GM21717 (cell line): ENCODE measurements at regions not wholly inside any gene's neighbourhood (a gene's known extent, or its start where the extent isn't known, plus 50 kb on each side); places are given as distances from the start of the nearest gene placed in this dataset.
"Not testable (repeated sequence)": the region's sequence is repeated elsewhere in the genome, so short reads cannot be mapped to it uniquely, and the experiment has no call there.

Experiments
- ATAC-seq: cut with Tn5 transposase; IDR thresholded peaks from one replicate; pipeline ENCODE4 v1.9.1; 2021; ENCODE audit warnings: mild to moderate bottlenecking, moderate library complexity; ENCODE audit not compliant: unreplicated experiment

DNA sequence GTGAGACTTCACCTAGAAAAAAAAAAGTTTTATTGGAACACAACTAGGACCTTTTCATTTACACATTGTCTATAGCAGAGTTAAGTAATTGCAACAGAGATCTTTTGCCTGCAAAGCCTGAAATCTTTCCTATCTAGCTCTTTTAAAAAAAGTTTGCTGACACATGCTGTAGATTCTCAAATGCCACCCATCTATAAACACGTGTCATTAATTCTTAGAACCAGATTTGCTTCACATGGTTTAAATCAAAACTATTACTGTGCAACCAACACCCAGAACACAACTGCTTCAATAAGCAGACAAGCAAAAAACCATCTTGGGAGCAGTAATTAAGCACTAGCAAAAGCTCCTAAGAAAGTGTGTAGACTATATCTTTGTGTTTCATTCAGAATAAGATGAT, 55.0 kb downstream of the OXSM start:
- no peak for ATAC-seq

DNA sequence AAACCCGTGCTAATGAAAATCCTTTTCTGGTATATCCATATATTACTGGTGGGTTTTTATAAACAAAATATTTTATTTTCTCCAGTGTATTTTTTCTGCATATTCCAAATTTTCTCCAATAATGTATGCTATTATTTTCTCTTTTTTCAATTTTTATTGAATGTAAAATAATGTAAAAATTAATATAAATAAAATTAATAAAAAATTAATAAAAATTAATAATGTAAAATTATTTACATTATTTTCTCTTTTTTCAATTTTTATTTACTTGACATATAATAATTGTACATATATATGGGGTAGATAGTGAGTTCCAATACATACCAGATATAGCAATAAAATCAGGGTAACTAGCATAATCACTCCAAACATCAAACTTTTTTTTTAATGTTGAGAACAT, 56.4 kb downstream of the OXSM start:
- ATAC-seq = no peak

DNA sequence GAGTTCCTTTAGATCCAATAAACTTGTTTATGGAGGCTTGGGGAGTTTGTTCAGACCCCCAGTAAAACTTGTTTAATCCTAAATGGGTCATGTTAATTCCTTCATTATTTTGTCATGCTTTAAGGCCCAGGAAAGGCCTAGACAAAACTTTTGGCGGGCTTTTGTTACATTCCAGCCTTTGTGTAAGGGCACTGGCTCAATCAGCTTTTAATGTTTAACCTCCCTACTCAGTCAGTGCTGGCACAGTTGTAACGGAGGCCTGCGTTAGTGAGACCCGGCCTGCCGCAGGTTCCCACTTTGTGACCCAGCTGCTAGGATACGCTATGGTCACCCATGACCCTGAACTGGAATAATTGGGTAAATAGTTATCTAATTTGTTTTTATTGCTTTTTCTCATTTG, 59.2 kb downstream of the OXSM start:
- no peak for ATAC-seq

DNA sequence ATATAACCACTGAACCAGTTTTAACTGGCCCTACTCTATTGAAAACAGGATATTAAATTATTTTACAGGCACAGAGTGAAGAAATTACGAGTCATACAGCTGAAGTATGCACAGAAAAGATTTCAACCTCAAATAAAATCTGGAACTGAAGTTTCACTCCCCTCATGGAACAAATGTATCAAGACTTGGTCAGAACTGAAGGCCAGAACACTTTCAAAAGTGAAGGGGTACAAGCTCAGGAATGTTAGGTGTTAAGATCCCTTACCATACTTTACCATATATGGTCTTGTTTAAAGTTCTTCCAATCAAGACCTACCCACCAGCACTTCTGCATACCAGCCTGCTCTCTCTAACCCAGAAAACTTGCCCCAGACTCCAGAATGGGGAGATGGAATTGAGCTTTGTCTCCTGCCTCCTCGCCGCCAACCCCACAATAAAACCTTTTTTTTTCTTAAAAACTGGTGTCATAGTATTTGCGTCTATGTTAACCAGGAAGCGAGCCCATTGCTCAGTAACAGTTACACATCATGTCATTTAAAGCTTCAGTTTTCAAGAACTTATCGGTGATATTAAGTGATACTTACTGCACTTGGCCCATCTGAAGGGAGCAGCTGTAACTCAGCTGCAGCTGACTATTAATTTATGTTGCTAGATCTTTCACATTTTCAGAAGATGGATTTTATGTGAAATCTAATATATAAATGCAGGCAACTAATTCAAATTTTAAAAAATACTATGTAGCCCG, 59.9 kb downstream of the OXSM start:
- ATAC-seq = no peak

DNA sequence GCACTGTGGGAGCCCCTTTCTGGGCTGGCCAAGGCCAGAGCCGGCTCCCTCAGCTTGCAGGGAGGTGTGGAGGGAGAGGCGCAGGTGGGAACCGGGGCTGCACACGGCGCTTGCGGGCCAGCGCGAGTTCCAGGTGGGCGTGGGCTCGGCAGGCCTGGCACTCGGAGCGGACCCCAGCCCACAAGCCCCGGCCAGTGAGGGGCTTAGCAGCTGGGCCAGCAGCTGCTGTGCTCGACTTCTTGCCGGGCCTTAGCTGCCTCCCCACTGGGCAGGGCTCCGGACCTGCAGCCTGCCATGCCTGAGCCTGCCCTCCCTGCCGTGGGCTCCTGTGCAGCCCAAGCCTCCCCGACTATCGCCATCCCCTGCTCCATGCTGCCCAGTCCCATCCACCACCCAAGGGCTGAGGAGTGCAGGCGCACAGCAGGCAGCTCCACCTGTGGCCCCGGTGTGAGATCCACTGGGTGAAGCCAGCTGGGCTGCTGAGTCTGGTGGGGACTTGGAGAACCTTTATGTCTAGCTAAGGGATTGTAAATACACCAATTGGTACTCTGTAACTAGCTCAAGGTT, 61.9 kb downstream of the OXSM start:
- not testable (repeated sequence) for ATAC-seq

DNA sequence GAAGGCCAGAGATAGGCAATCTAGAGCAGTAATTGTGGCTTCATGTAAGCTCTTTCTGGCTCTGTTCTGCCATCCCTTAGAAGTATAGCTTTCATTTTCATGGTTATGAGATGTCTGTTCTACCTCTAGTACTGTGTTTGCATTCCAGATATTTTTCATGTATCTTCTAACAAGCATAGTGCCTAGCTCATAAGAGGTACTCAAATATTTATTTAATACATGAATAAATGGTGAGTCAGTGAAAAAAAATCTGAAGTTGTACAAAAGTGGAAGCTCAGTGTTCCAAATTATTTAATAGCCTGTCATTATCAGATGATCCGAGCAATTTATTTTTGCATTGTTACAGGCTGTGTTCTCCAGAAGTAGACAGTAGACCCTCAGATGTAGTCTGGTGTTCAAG, 64.3 kb downstream of the OXSM start:
- peak; percentile 63 for ATAC-seq

DNA sequence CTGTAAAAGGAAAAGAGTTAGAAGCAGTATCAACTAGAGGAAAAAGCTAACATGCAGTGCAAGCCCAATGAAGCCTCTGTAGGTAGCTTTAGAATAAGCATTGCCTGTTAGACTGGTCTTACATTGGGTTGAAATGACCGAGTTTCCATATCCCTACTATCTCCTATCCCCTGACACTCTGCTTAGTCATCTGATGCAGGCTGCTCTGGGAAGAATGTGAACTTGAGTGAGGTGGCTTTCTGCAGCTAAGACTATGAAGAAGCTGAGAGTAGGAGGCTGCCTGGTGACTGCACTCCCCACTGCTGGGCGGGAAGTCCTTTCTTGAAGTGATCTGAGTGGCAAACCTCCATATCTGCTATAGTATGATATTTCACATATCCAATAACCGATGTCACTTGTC, 64.7 kb downstream of the OXSM start:
- ATAC-seq = no peak

DNA sequence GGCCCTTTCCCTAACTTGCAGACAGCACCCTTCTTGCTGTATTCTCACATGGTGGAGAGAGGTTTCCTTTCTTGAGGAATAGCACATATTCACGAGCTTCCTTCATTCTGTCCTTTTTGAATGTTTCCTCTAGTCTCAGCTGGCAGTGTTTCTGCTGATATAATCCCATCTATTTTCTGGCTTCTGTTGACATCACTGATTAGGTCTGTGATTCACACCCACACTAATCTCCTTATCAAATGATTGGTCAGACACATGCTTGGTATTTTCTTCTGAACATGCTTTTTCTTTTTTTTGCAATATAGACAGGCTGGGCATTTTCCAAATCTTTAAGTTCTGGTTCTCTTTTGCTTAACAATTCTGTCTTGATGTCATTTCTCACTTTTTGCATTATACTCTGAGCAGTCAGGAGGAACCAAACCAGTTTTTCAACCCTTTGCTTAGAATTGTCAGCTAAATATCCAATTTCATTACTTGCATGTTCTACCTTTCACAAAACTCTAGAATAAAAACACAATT, 65.4 kb downstream of the OXSM start:
- ATAC-seq = no peak

DNA sequence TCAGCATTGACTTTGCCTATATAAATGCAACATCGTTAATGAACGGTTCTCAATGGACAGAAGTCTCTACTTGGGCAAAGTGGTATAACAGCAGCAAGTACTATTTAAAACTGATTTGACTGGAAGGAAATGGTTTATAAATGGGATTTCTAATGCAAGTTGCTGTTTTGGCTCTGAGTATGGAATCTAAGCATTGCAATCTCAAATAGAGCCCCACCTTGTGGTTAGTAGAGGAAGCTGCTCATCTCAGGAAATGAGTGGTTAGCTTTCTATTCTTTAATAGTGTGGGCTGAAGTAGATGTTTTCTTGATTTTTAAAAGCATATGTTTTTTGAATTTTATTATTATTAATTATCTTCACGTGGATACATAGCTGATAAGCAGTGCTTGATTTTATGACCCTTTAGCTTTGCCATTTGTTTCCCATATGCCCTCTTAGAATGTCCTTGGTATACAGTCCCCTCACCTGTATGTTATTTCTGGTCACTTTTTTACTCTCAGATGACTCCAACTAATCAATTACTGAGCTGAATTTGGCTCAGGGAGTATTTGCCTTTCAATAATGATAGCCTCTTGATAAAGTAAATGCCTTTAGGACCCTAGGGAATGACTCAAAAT, 67.1 kb downstream of the OXSM start:
- ATAC-seq = peak; percentile 91

DNA sequence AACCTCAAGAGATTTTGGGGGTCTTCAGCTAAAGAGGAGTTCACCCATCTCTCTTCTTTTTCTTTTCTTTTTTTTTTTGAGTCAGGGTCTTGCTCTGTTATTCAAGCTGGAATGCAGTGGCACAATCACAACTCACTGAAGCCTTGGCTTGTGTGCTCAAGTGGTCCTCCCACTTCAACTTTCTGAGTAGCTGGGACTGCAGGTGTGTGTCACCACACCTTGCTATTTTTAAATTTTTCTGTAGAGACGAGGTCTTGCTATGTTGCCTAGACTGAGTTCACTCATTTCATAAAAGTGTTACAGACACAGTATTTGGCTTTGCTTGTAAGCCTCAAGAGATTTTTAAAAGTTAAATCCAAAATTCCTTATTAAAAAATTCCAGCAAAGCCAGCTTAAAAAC, 71.7 kb downstream of the OXSM start:
- no peak for ATAC-seq

DNA sequence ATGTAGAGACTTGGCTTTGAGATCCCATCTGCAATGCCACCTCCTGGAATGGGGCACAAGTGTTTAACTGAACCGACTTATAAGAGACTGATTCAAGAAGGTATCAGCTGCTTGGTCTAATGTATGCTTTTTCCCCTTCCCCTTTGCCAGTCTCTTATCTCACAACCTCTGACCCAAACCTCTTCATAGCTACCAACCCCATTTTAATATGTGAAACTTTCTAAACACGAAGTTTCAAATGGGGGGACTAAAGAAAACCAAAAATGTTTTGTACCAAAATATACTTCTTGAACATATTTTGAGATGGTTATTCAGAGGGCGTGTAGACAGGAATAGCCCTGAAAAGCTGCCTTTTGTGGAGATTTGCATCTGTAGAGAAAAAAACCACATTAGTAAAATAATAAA, 73.1 kb downstream of the OXSM start:
- ATAC-seq = peak; percentile 83

DNA sequence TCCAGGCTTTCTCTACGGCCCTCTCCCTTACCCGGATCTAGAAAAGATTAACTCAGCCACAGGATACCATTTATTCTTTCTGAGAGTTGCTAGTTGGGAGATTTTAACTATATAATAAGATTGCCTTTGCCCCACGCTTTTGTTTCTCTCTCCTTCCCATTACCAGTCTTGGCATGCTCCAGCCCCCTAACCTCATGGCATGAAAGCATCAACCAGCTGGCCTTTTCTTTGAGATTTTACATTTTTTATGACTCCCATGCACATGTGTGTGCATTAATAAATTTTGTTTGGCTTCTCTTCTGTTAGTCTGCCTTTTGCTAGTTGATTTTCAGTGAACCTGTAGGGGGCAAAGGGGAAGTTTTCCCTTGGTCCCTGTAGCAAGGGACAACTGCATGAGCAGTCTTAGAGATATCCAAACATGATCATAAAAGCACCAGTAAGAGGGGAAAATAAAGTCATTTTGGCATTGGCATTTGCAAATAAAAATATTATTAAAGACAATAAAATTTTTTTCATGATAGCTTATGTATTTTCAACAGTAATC, 73.6 kb downstream of the OXSM start:
- peak; percentile 26 for ATAC-seq

DNA sequence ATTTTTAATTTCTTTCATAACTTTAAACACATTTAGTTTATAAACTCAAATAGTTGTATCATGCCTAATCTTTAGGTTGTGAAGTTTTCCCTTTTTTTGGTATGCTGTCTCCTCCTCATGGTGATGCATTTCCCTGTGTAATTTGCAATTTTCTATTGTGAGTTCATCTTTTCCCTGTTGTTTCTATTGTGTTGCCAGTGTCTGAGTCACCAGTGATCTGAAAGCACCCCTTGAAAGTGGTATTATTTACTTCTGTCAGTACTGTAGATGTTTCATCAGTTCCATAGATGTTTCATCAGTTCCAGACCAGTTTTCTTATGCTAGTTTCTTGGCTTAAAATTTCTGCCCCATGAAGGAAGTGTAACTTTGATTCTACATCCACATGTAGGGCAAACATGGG, 80.6 kb downstream of the OXSM start:
- no peak for ATAC-seq

DNA sequence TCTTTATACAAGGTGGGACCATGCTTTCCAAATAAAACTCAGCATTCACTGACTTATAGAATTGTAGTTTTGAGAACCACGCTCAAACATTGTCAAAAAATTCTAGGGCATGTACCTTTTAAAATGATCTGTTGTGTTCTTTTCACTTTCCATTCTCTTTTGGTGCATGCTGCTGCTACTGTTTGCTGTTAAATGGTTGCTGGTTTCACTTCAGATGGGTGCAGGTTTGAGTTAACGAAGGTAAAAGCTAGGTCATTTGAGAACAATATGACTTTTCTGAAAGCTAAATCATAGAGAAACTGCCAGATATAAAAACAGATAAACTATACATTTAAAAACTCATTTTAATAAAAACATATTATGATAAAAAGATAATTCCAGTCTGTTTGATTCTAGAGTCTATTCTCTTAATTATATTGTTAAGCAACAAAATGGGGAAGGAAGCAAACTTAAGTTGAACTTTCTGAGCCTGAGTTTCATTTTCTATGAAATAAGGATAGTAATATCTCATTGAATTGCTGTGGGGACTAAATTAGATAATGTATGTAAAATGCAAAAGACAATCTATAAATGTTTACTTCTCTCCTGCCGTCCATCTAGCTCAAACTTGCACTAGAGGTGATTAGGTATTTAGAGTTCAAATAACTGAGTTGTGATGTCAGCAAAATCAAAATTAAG, 82.4 kb downstream of the OXSM start:
- ATAC-seq = peak; percentile 95

DNA sequence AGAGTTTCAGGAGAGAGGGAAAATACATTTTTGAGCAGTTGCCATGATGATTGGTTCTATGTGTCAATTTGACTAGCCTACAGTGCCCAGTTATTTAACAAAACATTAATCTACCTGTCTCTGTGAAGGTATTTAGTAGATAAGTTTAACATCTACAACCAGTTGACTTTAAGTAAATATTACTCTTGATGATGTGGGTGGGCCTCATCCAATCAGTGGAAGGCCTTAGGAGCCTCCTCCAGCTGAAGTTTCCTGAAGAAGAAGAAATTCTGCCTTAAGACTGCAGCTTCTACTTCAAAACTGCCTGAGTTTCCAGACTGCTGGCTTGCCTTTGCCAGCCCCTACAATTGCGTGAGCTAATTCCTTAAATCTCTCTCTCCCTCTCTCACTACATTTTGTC, 93.6 kb downstream of the OXSM start:
- ATAC-seq = no peak

DNA sequence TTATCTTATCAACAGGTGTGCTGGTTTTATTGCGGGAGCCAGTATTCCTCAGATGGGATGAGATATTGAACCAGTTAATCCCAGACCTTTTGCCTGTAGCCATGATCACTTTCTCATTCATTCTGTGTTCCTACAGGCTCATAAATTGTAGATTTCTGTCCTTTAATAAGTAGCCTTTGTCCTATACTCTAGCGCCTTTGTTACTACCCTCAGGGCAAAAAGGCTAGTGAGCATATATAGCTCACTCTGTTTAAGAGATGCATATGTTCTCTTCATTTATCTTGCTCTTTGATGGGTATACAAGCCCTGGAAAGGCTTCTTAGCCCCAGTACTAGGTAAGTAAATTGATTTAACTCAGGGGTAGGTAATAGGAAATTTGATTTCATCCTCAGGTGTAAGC, 95.1 kb downstream of the OXSM start:
- no peak for ATAC-seq

DNA sequence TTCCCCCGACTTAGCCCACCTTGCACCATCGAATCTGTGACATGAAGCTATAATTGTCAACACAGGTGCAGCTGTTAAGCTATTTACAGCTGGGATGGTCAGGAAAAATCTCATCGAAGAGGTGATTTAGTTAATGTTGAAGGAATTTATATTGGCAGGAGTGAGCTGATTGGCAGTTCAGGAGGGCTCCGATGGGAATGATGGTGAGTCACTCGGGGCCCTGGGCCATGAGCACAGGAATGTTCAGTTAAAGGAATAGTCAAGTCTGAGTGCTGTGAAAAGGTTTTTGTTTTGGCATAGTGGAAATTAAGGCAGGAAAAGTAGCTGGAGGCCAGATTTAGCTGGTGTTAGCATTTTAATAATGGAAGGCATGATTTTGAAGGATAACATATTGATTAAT, 95.7 kb downstream of the OXSM start:
- no peak for ATAC-seq

DNA sequence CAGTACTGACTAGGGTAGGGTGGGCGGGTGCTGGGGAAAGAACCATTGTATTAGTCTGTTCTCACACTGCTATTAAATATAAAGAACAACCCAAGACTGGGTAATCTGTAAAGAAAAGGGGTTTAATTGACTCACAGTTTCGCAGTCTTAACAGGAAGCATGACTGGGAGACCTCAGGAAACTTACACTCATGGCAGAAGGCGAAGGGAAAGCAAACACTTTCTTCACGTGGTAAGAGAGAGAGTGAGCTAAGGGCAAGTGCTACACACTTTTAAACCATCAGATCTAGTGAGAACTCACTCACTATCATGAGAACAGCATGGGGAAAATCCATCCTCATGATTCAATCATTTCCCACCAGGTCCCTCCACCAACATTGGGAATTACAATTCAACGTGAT, 98.0 kb downstream of the OXSM start:
- ATAC-seq = no peak

DNA sequence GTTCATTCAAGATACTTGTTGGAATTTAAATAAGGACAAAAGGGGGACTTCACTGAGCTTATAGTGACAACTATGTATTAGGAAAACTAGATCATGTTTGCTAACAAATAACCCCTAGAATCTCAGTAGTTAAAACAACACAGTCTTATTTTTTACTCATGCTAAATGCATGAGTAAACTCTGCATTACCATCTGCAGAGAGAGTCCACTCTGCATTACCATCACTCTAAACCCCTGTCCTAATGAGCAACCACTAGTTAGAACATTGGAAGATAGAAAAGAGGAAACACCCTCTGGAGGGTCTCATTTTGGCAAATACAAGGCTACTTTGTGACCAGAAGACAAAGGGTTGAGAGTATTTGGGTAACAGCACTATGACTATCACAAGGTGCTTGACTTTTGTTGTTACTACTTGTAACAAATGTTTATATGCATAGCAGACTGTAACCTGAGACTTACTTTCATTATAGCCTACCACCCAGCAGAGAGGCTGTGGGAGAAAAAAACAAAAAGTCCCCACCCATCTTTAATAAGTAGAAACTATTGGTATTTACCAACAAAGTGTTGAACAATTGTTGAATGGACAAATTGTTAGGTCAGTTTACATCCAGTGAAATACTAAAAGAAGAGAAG, 99.1 kb downstream of the OXSM start:
- no peak for ATAC-seq

DNA sequence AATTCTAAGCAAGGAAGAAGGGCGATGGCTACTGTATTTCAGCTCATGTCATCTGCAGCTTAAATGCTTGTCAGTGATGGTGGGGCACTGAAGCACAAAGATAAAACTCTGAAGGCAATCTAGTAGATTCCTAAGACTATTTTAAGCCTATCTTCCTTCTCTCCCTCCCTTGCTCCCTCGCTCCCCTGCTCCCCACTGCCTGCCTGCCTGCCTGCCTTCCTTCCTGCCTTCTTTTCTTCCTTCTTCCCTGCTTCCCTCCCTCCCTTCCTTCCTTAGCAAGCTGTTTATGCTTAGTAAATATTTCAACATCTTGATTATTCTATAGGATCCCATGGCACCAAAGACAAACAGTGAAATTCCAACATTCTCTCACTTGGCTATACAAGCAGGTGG, 99.6 kb downstream of the OXSM start:
- no peak for ATAC-seq

DNA sequence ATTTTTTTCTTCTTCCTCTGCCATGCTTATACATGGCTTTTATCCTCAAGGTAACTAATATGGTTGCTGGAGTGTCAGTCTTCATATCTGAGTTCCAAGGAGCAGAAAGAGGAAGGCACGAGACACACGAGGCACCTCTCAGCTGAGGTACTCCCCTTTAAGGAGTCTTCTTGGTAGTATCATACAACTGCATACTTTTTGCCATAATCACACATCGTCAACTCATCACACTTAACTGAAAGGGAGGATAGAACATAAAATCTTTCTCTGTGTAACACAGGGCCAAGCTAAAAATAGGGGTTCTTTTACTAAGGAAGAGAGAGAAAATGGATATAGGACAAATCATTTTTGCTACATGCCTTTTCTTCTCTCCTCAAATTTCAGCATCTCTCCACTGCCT, 104.2 kb downstream of the OXSM start:
- no peak for ATAC-seq
